ENCODE measurements at regions not wholly inside any gene's neighbourhood (a gene's known extent, or its start where the extent isn't known, plus 50 kb on each side); places are given as distances from the start of the nearest gene placed in this dataset.
"Not testable (repeated sequence)": the region's sequence is repeated elsewhere in the genome, so short reads cannot be mapped to it uniquely, and the experiment has no call there.

- Histone ChIP-seq H3K4me2 (ENCODE audit: insufficient read depth, insufficient read length, low read length) (no peak overlapping the region), H3K23me2 (ENCODE audit: insufficient read length, low read depth, low read length, poor library complexity, severe bottlenecking) (no peaks in the 10 kb centered on the region), H3K79me1 (ENCODE audit: insufficient read depth, low read depth, low read length, poor library complexity, severe bottlenecking) (no peaks in the 10 kb centered on the region), H4K8ac (replicated peaks; ENCODE audit: insufficient read length, low read depth, low read length) (no peak overlapping the region), H3K9me3 (ENCODE audit: control insufficient read depth, low read depth, low read length) (peaks cover 4% of the 10 kb centered on the region), H3K27ac (ENCODE audit: insufficient read length, low read depth, low read length) (no peak overlapping the region), H2AK5ac (ENCODE audit: insufficient read length, low read length) (no peak overlapping the region), H2BK20ac (ENCODE audit: low read depth, low read length, poor library complexity, severe bottlenecking) (no peak overlapping the region), H4K91ac (ENCODE audit: insufficient read length, low read depth, low read length) (no peak overlapping the region), H2BK12ac (ENCODE audit: insufficient read length, low read depth, low read length) (no peak overlapping the region), H3K79me2 (ENCODE audit: insufficient read depth, low read length) (no peaks in the 10 kb centered on the region), H2BK5ac (ENCODE audit: insufficient read length, low read length) (no peak overlapping the region), H2BK120ac (ENCODE audit: low read depth, low read length, poor library complexity, severe bottlenecking) (no peak overlapping the region), H2BK15ac (ENCODE audit: low read depth, low read length) (no peak overlapping the region), H3T11ph (ENCODE audit: low read length) (no peak overlapping the region), H3K23ac (ENCODE audit: insufficient read length, low read depth, low read length) (no peak overlapping the region), H3K14ac (ENCODE audit: insufficient read depth, low read length) (no peak overlapping the region), H3K27me3 (ENCODE audit: insufficient read depth, low read length) (no peaks in the 10 kb centered on the region), H3K4me1 (ENCODE audit: insufficient read depth, low read length) (no peaks in the 10 kb centered on the region), H4K5ac (ENCODE audit: insufficient read length, low read depth, low read length) (no peak overlapping the region), H4K20me1 (ENCODE audit: control insufficient read depth, insufficient read depth, insufficient read length) (no peaks in the 10 kb centered on the region), H3K4ac (ENCODE audit: low read depth, low read length) (no peak overlapping the region), H3K18ac (ENCODE audit: insufficient read length, low read depth, low read length) (no peak overlapping the region), H3K56ac (ENCODE audit: insufficient read length, low read depth, low read length) (no peak overlapping the region), H3K9ac (ENCODE audit: extremely low read depth, insufficient read length, low read length) (no peak overlapping the region), H2AFZ (ENCODE audit: low read length) (no peak overlapping the region)
- no CpG with 5 or more reads among the region's 3 CpGs for WGBS (ENCODE audit: extremely low coverage, insufficient read length, low lambda C conversion rate)
- DNase-seq = no peak
- Mint-ChIP-seq H3K27me3 (ENCODE audit: low read depth) (no peaks in the 10 kb centered on the region; the same call in 1 of the 2 replicates), H3K4me3 (no peak overlapping the region), H3K4me1 (no peaks in the 10 kb centered on the region), H3K36me3 (ENCODE audit: insufficient read depth in 1 of 3, low read depth in 3 of 3) (peaks cover 20 to 44% (median 23%) of the 10 kb centered on the region in 3 experiments), H3K27ac (no peak overlapping the region), H3K9me3 (peaks cover 42 to 55% of the 10 kb centered on the region in 2 experiments)
- TF ChIP-seq CTCF (conservative IDR thresholded peaks at IDR 0.05) = no peak
Measured at GRCh38 chr4:85030156-85030555, 63.7 kb upstream of the WDFY3 start.

- not testable (repeated sequence) for H4K5ac ChIP-seq (ENCODE audit: insufficient read length, low read depth, low read length); H3K18ac ChIP-seq (ENCODE audit: insufficient read length, low read depth, low read length); H3K4me3 Mint-ChIP-seq; H3K23ac ChIP-seq (ENCODE audit: insufficient read length, low read depth, low read length); H2AFZ ChIP-seq (ENCODE audit: low read length); H3K27ac ChIP-seq (ENCODE audit: insufficient read length, low read depth, low read length); H3K9me3 ChIP-seq (ENCODE audit: control insufficient read depth, low read depth, low read length); DNase-seq; H2BK15ac ChIP-seq (ENCODE audit: low read depth, low read length); H2BK120ac ChIP-seq (ENCODE audit: low read depth, low read length, poor library complexity, severe bottlenecking); H3K4me1 ChIP-seq (ENCODE audit: insufficient read depth, low read length); H3K4ac ChIP-seq (ENCODE audit: low read depth, low read length); H2BK12ac ChIP-seq (ENCODE audit: insufficient read length, low read depth, low read length); H3K14ac ChIP-seq (ENCODE audit: insufficient read depth, low read length); H3K56ac ChIP-seq (ENCODE audit: insufficient read length, low read depth, low read length); H4K8ac ChIP-seq (replicated peaks; ENCODE audit: insufficient read length, low read depth, low read length); H3K27me3 ChIP-seq (ENCODE audit: insufficient read depth, low read length); H3K27me3 Mint-ChIP-seq (ENCODE audit: low read depth); H3K23me2 ChIP-seq (ENCODE audit: insufficient read length, low read depth, low read length, poor library complexity, severe bottlenecking); H2AK5ac ChIP-seq (ENCODE audit: insufficient read length, low read length); H3K4me2 ChIP-seq (ENCODE audit: insufficient read depth, insufficient read length, low read length); H4K91ac ChIP-seq (ENCODE audit: insufficient read length, low read depth, low read length); H3K79me2 ChIP-seq (ENCODE audit: insufficient read depth, low read length); H4K20me1 ChIP-seq (ENCODE audit: control insufficient read depth, insufficient read depth, insufficient read length); H3K79me1 ChIP-seq (ENCODE audit: insufficient read depth, low read depth, low read length, poor library complexity, severe bottlenecking); H3K27ac Mint-ChIP-seq; H3T11ph ChIP-seq (ENCODE audit: low read length); H3K9ac ChIP-seq (ENCODE audit: extremely low read depth, insufficient read length, low read length); H3K4me1 Mint-ChIP-seq; H2BK5ac ChIP-seq (ENCODE audit: insufficient read length, low read length); H2BK20ac ChIP-seq (ENCODE audit: low read depth, low read length, poor library complexity, severe bottlenecking)
- Mint-ChIP-seq H3K9me3 (peaks cover 42 to 43% of the 10 kb centered on the region in 2 experiments), H3K36me3 (ENCODE audit: insufficient read depth in 1 of 3, low read depth in 3 of 3) (peaks cover 20 to 36% (median 23%) of the 10 kb centered on the region in 3 experiments)
- WGBS (ENCODE audit: extremely low coverage, insufficient read length, low lambda C conversion rate) = no CpG with 5 or more reads among the region's 6 CpGs
Measured at GRCh38 chr4:85033838-85034237, 67.3 kb upstream of the WDFY3 start.

All from H9 (cell line).